NCI-H460 (cell line): ENCODE measurements at regions not wholly inside any gene's neighbourhood (a gene's known extent, or its start where the extent isn't known, plus 50 kb on each side); places are given as distances from the start of the nearest gene placed in this dataset.

ENCODE experiments used
- DNase-seq: peaks from one replicate; pipeline ENCODE4 v3.0.0-alpha.2; 2016; ENCODE audit warnings: low read depth; ENCODE audit errors: extremely low read depth

GRCh38 chr12:125633686-125634085, 568.5 kb downstream of the AACS start:
- no peak for DNase-seq

- no peak for DNase-seq
Measured at GRCh38 chr12:125634813-125635212, 569.6 kb downstream of the AACS start.

- no peak for DNase-seq
Measured at GRCh38 chr12:125639826-125640225, 574.6 kb downstream of the AACS start.

GRCh38 chr12:125643055-125643454, 577.8 kb downstream of the AACS start:
- DNase-seq: no peak

GRCh38 chr12:125645724-125646123, 580.5 kb downstream of the AACS start:
- no peak for DNase-seq

GRCh38 chr12:125650587-125650986, 585.4 kb downstream of the AACS start:
- no peak for DNase-seq

- DNase-seq: no peak
Measured at GRCh38 chr12:125651625-125652024, 586.4 kb downstream of the AACS start.

- DNase-seq: no peak
Measured at GRCh38 chr12:125652681-125653080, 587.4 kb downstream of the AACS start.

GRCh38 chr12:125657681-125658080, 592.4 kb downstream of the AACS start:
- no peak for DNase-seq

- DNase-seq: no peak
Measured at GRCh38 chr12:125674554-125675338, 609.5 kb downstream of the AACS start.

GRCh38 chr12:125676366-125676765, 611.1 kb downstream of the AACS start:
- no peak for DNase-seq

GRCh38 chr12:125677829-125678228, 612.6 kb downstream of the AACS start:
- no peak for DNase-seq

GRCh38 chr12:125678589-125678993, 613.4 kb downstream of the AACS start:
- no peak for DNase-seq

GRCh38 chr12:125683748-125684381, 618.6 kb downstream of the AACS start:
- no peak for DNase-seq

- DNase-seq: no peak
Measured at GRCh38 chr12:125684968-125685790, 619.9 kb downstream of the AACS start.

GRCh38 chr12:125685915-125686314, 620.7 kb downstream of the AACS start:
- DNase-seq: no peak

- no peak for DNase-seq
Measured at GRCh38 chr12:125687403-125687802, 622.2 kb downstream of the AACS start.

- DNase-seq: no peak
Measured at GRCh38 chr12:125687820-125688219, 622.6 kb downstream of the AACS start.

GRCh38 chr12:125688223-125688622, 623.0 kb downstream of the AACS start:
- DNase-seq: no peak

GRCh38 chr12:125688881-125689280, 623.6 kb downstream of the AACS start:
- DNase-seq: no peak

- no peak for DNase-seq
Measured at GRCh38 chr12:125689576-125690410, 624.6 kb downstream of the AACS start.
